Left ventricle myocardium inferior (tissue), 1 donor: ENCODE measurements at regions not wholly inside any gene's neighbourhood (a gene's known extent, or its start where the extent isn't known, plus 50 kb on each side); places are given as distances from the start of the nearest gene placed in this dataset.

Source experiments
- DNase-seq: peaks from one replicate; pipeline ENCODE4 v3.0.0-alpha.2; 2020
- H3K27ac ChIP-seq: fragments of 200-600 bp; replicated peaks from 2 replicates; pipeline ENCODE4 v1.8.0; 2021
- H3K27me3 ChIP-seq: fragments of 200-600 bp; 2 replicates; pipeline ENCODE4 v1.8.0; 2021; ENCODE audit warnings: low read depth
- H3K36me3 ChIP-seq: fragments of 200-600 bp; 2 replicates; pipeline ENCODE4 v1.8.0; 2021
- H3K4me1 ChIP-seq: fragments of 200-600 bp; 2 replicates; pipeline ENCODE4 v1.8.0; 2021
- H3K4me3 ChIP-seq: fragments of 200-600 bp; 2 replicates; pipeline ENCODE4 v1.8.0; 2021; ENCODE audit warnings: mild to moderate bottlenecking, moderate library complexity
- H3K9me3 ChIP-seq: fragments of 200-600 bp; replicated peaks from 2 replicates; pipeline ENCODE4 v1.8.0; 2021
- CTCF ChIP-seq: fragments of 200-600 bp; IDR thresholded peaks from 2 replicates; pipeline ENCODE4 v1.8.0; 2021; ENCODE audit warnings: antibody characterized with exemption, mild to moderate bottlenecking, borderline replicate concordance
- intact Hi-C: fragments of 100-400 bp; cut with micrococcal nuclease; formaldehyde crosslinking; loops from one replicate; pipeline ENCODE4 v1.11.0; 2022
- donor health status: DM: no; HTN: yes; CAD: no; lungs with severe emphysema.

GRCh38 chr1:228803421-228803820 lies 68.1 kb downstream of the RHOU start:
- Histone ChIP-seq H3K4me3 (no peak overlapping the region), H3K36me3 (no peaks in the 10 kb centered on the region), H3K4me1 (peaks cover 7% of the 10 kb centered on the region), H3K27ac (no peak overlapping the region), H3K9me3 (no peaks in the 10 kb centered on the region), H3K27me3 (peaks cover 56% of the 10 kb centered on the region)
- no peak for TF ChIP-seq CTCF
- DNase-seq, result no peak
- intact Hi-C loops, result no loop called here

GRCh38 chr1:228804173-228804572 lies 68.9 kb downstream of the RHOU start:
- no peaks in the 10 kb centered on the region for H3K9me3 ChIP-seq
- H3K36me3 ChIP-seq, result no peaks in the 10 kb centered on the region
- peaks cover 51% of the 10 kb centered on the region for H3K27me3 ChIP-seq
- H3K27ac ChIP-seq, result no peak overlapping the region
- no peak overlapping the region for H3K4me3 ChIP-seq
- no peak for DNase-seq
- intact Hi-C loops, result no loop called here
- H3K4me1 ChIP-seq, result peaks cover 7% of the 10 kb centered on the region
- TF ChIP-seq CTCF, result no peak

DNA sequence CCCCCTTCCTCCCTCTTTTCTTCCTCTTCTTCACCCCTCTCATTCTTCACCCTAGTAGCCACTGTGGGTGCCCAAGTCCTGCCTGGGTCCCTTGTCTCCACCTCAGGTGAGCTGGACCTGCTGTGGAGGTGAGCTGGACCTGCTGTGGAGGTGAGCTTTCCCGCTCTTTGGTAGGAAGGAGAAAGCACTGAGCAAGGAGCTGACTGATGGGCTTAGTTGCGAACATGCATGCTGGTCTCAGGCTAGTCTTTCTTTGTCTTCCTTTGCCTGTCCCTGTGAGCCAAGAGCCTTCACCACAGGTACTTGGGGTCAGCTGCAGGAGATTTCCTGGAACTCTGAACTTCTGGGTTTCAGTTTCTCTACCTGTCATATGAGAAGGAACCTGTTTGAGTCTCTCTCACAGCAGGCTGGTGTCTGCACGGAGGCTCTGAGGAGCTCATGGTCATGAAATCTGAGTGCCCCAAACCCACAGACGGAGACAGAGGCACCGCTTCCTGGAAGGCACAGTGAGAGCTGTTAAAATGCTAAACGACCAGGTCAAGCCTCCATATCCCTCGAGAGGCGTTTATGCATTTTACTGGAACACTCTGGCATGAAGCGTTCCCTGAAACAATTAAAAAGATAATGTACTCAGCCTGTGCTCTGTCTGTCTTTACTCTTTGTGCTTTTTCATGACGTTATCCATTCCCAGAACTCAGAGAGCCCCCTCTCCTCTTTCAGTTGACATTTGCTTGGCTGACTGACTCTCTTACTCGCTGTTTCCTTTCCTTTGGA lies 69.5 kb downstream of the RHOU start:
- no peak for TF ChIP-seq CTCF
- no peaks in the 10 kb centered on the region for H3K9me3 ChIP-seq
- no peak overlapping the region for H3K4me3 ChIP-seq
- H3K36me3 ChIP-seq, result no peaks in the 10 kb centered on the region
- intact Hi-C loops, result no loop called here
- peaks cover 44% of the 10 kb centered on the region for H3K27me3 ChIP-seq
- no peak for DNase-seq
- H3K27ac ChIP-seq, result no peak overlapping the region
- H3K4me1 ChIP-seq, result peaks cover 7% of the 10 kb centered on the region

- H3K36me3 ChIP-seq, result no peaks in the 10 kb centered on the region
- H3K4me1 ChIP-seq, result peaks cover 14% of the 10 kb centered on the region
- H3K27me3 ChIP-seq, result peaks cover 40% of the 10 kb centered on the region
- DNase-seq, result no peak
- H3K4me3 ChIP-seq, result no peak overlapping the region
- no peak overlapping the region for H3K27ac ChIP-seq
- intact Hi-C loops, result no loop called here
- no peaks in the 10 kb centered on the region for H3K9me3 ChIP-seq
- TF ChIP-seq CTCF, result no peak
These were observed 72.8 kb downstream of the RHOU start for GRCh38 chr1:228807904-228808605.

GRCh38 chr1:228809621-228810394 lies 74.5 kb downstream of the RHOU start:
- H3K36me3 ChIP-seq, result no peaks in the 10 kb centered on the region
- no peak overlapping the region for H3K27ac ChIP-seq
- no peak overlapping the region for H3K4me3 ChIP-seq
- DNase-seq, result no peak
- H3K4me1 ChIP-seq, result peaks cover 12% of the 10 kb centered on the region
- H3K27me3 ChIP-seq, result peaks cover 31% of the 10 kb centered on the region
- no peaks in the 10 kb centered on the region for H3K9me3 ChIP-seq
- intact Hi-C loops, result no loop called here
- TF ChIP-seq CTCF, result no peak
